ENCODE measurements at regions not wholly inside any gene's neighbourhood (a gene's known extent, or its start where the extent isn't known, plus 50 kb on each side); places are given as distances from the start of the nearest gene placed in this dataset.

- TF ChIP-seq, protein P1, sequence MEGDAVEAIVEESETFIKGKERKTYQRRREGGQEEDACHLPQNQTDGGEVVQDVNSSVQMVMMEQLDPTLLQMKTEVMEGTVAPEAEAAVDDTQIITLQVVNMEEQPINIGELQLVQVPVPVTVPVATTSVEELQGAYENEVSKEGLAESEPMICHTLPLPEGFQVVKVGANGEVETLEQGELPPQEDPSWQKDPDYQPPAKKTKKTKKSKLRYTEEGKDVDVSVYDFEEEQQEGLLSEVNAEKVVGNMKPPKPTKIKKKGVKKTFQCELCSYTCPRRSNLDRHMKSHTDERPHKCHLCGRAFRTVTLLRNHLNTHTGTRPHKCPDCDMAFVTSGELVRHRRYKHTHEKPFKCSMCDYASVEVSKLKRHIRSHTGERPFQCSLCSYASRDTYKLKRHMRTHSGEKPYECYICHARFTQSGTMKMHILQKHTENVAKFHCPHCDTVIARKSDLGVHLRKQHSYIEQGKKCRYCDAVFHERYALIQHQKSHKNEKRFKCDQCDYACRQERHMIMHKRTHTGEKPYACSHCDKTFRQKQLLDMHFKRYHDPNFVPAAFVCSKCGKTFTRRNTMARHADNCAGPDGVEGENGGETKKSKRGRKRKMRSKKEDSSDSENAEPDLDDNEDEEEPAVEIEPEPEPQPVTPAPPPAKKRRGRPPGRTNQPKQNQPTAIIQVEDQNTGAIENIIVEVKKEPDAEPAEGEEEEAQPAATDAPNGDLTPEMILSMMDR (IDR thresholded peaks at IDR 0.05; ENCODE audit: insufficient read depth, low read depth, low read length, missing control alignments): no peak
- DNase-seq (ENCODE audit: low read depth): no peak
- no peak overlapping the region for H3K4me3 ChIP-seq (ENCODE audit: low read length)
Measured at GRCh38 chr16:6864244-6864643, 468.4 kb upstream of the RBFOX1 start.

DNA sequence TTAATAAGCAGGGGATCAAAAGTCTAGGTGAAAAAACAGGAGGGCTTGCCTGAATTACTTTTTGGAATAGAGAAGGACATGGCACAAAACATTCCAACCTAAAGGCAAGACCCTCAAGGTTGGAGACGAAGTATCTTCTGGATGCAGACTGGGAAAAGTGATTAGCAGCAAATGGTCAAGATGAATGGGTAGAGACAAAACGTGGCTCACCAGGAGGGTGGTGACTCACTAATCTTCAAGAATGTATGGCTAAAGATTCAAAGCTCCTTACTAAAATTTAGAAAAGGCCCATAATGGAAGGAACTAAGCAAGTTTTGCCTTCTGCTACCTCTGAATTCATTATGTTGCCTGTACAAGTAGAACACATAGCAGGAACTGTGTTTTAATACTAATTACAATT lies 469.5 kb upstream of the RBFOX1 start:
- no peak for DNase-seq (ENCODE audit: low read depth)
- no peak overlapping the region for H3K4me3 ChIP-seq (ENCODE audit: low read length)
- TF ChIP-seq, protein P1 (IDR thresholded peaks at IDR 0.05; ENCODE audit: insufficient read depth, low read depth, low read length, missing control alignments): no peak

DNA sequence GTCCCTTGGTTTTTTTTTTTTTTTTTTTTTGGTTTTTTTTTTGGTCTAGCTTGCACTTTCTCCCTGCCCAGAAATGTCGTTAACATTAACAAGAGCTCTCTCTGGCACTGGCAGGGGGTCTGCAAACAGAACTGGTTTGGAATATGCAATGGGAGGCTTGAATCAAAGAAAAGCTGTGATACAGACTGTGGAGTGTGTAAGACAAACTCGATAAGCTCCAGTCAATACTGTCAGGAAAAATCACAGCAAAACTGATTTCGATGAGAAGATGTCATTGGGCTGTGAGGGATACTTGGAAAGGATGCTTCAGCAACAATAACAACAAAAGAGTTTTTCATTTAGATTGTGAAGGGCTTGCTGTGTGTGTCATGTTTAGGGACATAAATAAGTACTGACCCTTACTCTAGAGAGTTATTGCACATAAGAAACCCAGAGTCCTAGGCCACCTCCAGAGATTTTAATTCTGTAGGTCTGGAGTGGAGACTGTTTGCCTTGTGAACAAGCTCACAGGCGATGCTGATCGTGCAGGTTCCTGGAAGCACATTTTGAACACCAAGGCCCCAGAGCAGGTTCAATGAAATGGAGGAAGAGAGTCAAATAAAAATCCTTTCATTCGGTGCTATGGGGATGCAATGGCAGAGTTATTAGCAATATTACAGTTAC lies 470.7 kb upstream of the RBFOX1 start:
- H3K4me3 ChIP-seq (ENCODE audit: low read length): no peak overlapping the region
- DNase-seq (ENCODE audit: low read depth): no peak
- TF ChIP-seq, protein P1 (IDR thresholded peaks at IDR 0.05; ENCODE audit: insufficient read depth, low read depth, low read length, missing control alignments): no peak

DNA sequence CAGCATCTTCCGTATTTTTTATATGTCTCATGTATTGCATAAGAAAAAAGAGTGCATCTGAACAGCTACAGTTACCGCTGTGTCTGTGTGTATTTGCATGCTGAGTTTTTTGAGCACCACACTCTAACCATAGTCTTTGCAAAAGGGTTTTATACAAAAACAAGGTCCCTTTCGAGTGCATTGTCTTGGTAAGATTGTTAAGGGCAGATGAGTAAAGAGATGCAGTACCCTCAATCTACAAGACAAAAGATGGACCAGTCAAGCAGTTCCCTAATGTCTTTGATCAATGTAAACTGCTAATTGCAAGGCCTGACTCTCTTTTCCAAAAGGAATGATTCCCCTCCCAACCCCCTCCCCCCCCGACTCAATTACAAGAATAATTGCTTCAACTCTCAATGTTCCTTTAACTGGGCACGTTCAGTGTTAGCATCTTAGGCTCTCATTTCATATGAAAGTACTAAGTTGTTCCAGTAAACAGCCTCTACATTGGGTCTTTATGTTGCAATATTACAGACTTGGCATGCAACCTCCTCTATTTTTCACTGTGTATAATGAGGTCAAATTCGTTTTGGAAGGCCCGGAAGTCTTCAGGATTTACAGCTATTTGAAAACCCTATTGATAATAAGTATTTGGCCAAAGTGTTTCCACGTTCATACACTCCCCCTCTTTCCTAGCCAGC lies 471.4 kb upstream of the RBFOX1 start:
- H3K4me3 ChIP-seq (ENCODE audit: low read length): no peak overlapping the region
- TF ChIP-seq, protein P1 (IDR thresholded peaks at IDR 0.05; ENCODE audit: insufficient read depth, low read depth, low read length, missing control alignments): no peak

DNA sequence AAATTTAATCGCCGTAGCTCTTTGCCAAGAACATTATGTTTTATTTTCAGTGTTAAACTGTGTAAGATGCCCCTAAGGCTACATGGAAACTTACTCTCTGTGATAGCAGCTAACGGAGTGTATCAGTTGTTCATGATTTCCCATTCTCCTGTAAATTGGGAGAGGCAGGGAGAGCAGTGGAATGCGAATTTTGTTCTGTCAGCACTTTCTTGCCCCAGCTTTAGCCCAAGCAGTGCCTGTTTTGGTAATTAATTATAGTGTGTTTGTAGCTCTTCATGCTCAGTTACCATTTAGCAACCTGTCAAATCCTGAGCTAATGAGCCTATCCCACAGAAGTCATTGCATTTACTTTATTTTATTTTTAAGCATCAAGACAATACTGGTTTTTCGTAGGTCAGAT lies 475.1 kb upstream of the RBFOX1 start:
- DNase-seq (ENCODE audit: low read depth): no peak
- TF ChIP-seq, protein P1 (IDR thresholded peaks at IDR 0.05; ENCODE audit: insufficient read depth, low read depth, low read length, missing control alignments): no peak
- H3K4me3 ChIP-seq (ENCODE audit: low read length): no peak overlapping the region

More for the DNA sequence above, 471.4 kb upstream of the RBFOX1 start:
- no peak for DNase-seq (ENCODE audit: low read depth)

- TF ChIP-seq, protein P1 (IDR thresholded peaks at IDR 0.05; ENCODE audit: insufficient read depth, low read depth, low read length, missing control alignments): no peak
- DNase-seq (ENCODE audit: low read depth): no peak
- H3K4me3 ChIP-seq (ENCODE audit: low read length): no peak overlapping the region
Measured at GRCh38 chr16:6856578-6856977, 476.1 kb upstream of the RBFOX1 start.

Data from epithelial cell of esophagus (primary cell).